C4-2B (cell line): ENCODE measurements at regions not wholly inside any gene's neighbourhood (a gene's known extent, or its start where the extent isn't known, plus 50 kb on each side); places are given as distances from the start of the nearest gene placed in this dataset.

Experiments
- ZFX ChIP-seq: fragments of 450-650 bp; IDR thresholded peaks from 2 replicates; pipeline ENCODE4 v1.6.1; 2017
- TF ChIP-seq, protein P1 (sequence below): fragments of 450-650 bp; conservative IDR thresholded peaks from 2 replicates; pipeline ENCODE4 v1.5.1; 2017; ENCODE audit warnings: mild to moderate bottlenecking

DNA sequence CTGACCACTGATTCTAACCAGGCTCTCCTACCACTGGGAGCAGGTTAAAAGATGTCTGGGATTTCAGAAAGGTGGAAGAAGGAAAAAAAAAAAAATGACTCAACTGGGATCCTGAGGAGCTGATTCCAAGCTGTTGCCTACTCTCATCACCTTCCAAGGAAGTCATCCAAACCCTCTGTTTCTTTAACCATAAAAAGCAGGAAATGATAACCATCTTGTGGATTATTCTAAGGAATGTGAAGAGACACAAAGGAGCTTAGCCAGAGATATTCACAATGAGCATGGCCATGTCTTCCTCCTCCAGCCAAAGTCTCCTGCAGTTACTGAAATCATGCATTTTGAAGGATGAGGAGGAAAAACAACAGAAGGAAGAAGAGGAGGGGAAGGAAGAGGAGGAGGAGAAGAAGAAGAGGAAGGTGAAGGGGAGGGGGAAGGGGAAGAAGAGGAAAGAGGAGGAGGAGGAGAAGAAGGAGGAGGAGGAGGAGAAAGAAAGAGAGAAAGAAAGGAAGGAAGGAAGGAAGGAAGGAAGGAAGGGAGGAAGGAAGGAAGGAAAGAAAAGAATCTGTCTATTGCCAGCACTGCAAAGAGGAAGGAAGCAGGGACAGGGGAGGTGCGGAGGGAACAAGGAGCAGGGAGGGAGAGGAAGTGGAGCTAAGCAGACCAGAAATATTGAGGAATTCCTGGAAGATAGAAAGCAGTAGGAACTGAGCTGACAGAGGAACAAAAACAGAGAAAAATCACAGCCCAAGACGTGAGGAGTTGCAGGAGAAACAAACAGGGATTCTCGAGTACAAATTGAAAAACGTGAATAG lies 229.2 kb downstream of the UACA start:
- TF ChIP-seq, protein P1, sequence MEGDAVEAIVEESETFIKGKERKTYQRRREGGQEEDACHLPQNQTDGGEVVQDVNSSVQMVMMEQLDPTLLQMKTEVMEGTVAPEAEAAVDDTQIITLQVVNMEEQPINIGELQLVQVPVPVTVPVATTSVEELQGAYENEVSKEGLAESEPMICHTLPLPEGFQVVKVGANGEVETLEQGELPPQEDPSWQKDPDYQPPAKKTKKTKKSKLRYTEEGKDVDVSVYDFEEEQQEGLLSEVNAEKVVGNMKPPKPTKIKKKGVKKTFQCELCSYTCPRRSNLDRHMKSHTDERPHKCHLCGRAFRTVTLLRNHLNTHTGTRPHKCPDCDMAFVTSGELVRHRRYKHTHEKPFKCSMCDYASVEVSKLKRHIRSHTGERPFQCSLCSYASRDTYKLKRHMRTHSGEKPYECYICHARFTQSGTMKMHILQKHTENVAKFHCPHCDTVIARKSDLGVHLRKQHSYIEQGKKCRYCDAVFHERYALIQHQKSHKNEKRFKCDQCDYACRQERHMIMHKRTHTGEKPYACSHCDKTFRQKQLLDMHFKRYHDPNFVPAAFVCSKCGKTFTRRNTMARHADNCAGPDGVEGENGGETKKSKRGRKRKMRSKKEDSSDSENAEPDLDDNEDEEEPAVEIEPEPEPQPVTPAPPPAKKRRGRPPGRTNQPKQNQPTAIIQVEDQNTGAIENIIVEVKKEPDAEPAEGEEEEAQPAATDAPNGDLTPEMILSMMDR, result no peak
- no peak for TF ChIP-seq ZFX
